ENCODE measurements at regions not wholly inside any gene's neighbourhood (a gene's known extent, or its start where the extent isn't known, plus 50 kb on each side); places are given as distances from the start of the nearest gene placed in this dataset.

- H3K9me3 ChIP-seq (ENCODE audit: low read depth), result no peaks in the 10 kb centered on the region
- H3K36me3 Mint-ChIP-seq, result peaks cover 23% of the 10 kb centered on the region
- H3K27ac Mint-ChIP-seq, result peak overlapping the region; percentile 82
- TF ChIP-seq EZH2phosphoT487 (IDR thresholded peaks at IDR 0.05), result no peak
- TF ChIP-seq EZH2 (IDR thresholded peaks at IDR 0.05), result no peak
- TF ChIP-seq CTCF (IDR thresholded peaks at IDR 0.05), result no peak
- H3K9me3 Mint-ChIP-seq, result no peaks in the 10 kb centered on the region
- DNase-seq (ENCODE audit: low spot score), result no peak
- H2AFZ ChIP-seq (replicated peaks), result no peak overlapping the region
- H3K4me1 ChIP-seq, result no peaks in the 10 kb centered on the region
- H3K4me3 ChIP-seq, result no peak overlapping the region
- no peaks in the 10 kb centered on the region for H3K79me2 ChIP-seq (ENCODE audit: low read depth)
- peaks cover 15% of the 10 kb centered on the region for H3K4me1 Mint-ChIP-seq
- no peak overlapping the region for H3K4me2 ChIP-seq
- H3K36me3 ChIP-seq, result no peaks in the 10 kb centered on the region
- no peaks in the 10 kb centered on the region for H3F3A ChIP-seq (ENCODE audit: low read depth)
- no peak overlapping the region for H3K4me3 Mint-ChIP-seq
- no peak overlapping the region for H3K9ac ChIP-seq
- peaks cover 12% of the 10 kb centered on the region for H3K27me3 ChIP-seq
- H4K20me1 ChIP-seq (ENCODE audit: low read depth), result peaks cover 3% of the 10 kb centered on the region
- H3K27me3 Mint-ChIP-seq (ENCODE audit: insufficient read depth, low read depth), result peaks cover 4% of the 10 kb centered on the region
- no peak overlapping the region for H3K27ac ChIP-seq
Observed at GRCh38 chr9:710951-711745, 130.3 kb upstream of the DMRT1 start.

DNA sequence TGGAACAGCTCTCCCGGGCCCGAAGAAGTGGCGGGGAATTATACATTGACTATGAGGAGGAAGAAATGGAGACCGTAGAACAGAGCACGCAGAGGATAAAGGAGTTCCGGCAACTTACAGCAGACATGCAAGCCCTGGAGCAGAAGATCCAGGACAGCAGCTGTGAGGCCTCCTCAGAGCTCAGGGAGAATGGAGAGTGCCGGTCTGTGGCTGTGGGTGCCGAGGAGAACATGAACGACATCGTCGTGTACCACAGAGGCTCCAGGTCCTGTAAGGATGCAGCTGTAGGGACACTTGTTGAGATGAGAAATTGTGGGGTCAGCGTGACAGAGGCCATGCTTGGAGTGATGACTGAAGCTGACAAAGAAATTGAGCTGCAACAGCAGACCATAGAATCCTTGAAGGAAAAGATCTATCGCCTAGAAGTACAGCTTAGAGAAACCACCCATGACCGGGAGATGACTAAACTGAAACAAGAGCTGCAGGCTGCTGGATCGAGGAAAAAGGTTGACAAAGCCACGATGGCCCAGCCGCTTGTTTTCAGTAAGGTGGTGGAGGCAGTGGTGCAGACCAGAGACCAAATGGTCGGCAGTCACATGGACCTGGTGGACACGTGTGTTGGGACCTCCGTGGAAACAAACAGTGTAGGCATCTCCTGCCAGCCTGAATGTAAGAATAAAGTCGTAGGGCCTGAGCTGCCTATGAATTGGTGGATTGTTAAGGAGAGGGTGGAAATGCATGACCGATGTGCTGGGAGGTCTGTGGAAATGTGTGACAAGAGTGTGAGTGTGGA lies 129.5 kb upstream of the DMRT1 start:
- Histone ChIP-seq H2AFZ (replicated peaks) (no peak overlapping the region), H3K9me3 (ENCODE audit: low read depth) (no peaks in the 10 kb centered on the region), H3K27me3 (peaks cover 4% of the 10 kb centered on the region), H4K20me1 (ENCODE audit: low read depth) (peaks cover 3% of the 10 kb centered on the region), H3K4me3 (no peak overlapping the region), H3K36me3 (no peaks in the 10 kb centered on the region), H3K4me1 (no peaks in the 10 kb centered on the region), H3K79me2 (ENCODE audit: low read depth) (no peaks in the 10 kb centered on the region), H3K4me2 (no peak overlapping the region), H3K9ac (no peak overlapping the region), H3K27ac (no peak overlapping the region), H3F3A (ENCODE audit: low read depth) (no peaks in the 10 kb centered on the region)
- Mint-ChIP-seq H3K4me3 (no peak overlapping the region), H3K9me3 (no peaks in the 10 kb centered on the region), H3K27ac (peak overlapping the region; percentile 82), H3K4me1 (peaks cover 10% of the 10 kb centered on the region), H3K27me3 (ENCODE audit: insufficient read depth, low read depth) (no peaks in the 10 kb centered on the region), H3K36me3 (peaks cover 23% of the 10 kb centered on the region)
- TF ChIP-seq CTCF (IDR thresholded peaks at IDR 0.05) (no peak), EZH2phosphoT487 (IDR thresholded peaks at IDR 0.05) (no peak), EZH2 (IDR thresholded peaks at IDR 0.05) (no peak)
- no peak for DNase-seq (ENCODE audit: low spot score)

GRCh38 chr9:712643-713042 lies 128.9 kb upstream of the DMRT1 start:
- Histone ChIP-seq H3K27ac (no peak overlapping the region), H2AFZ (replicated peaks) (no peak overlapping the region), H3K9me3 (ENCODE audit: low read depth) (no peaks in the 10 kb centered on the region), H3K36me3 (no peaks in the 10 kb centered on the region), H4K20me1 (ENCODE audit: low read depth) (peaks cover 3% of the 10 kb centered on the region), H3K4me2 (no peak overlapping the region), H3K79me2 (ENCODE audit: low read depth) (no peaks in the 10 kb centered on the region), H3K4me3 (no peak overlapping the region), H3K4me1 (no peaks in the 10 kb centered on the region), H3K9ac (no peak overlapping the region), H3K27me3 (no peaks in the 10 kb centered on the region), H3F3A (ENCODE audit: low read depth) (no peaks in the 10 kb centered on the region)
- TF ChIP-seq EZH2phosphoT487 (IDR thresholded peaks at IDR 0.05) (no peak), EZH2 (IDR thresholded peaks at IDR 0.05) (no peak), CTCF (IDR thresholded peaks at IDR 0.05) (no peak)
- H3K4me3 Mint-ChIP-seq, result no peak overlapping the region
- H3K27me3 Mint-ChIP-seq (ENCODE audit: insufficient read depth, low read depth), result no peaks in the 10 kb centered on the region
- H3K4me1 Mint-ChIP-seq, result peaks cover 10% of the 10 kb centered on the region
- H3K27ac Mint-ChIP-seq, result no peak overlapping the region
- no peak for DNase-seq (ENCODE audit: low spot score)
- no peaks in the 10 kb centered on the region for H3K9me3 Mint-ChIP-seq
- H3K36me3 Mint-ChIP-seq, result peaks cover 23% of the 10 kb centered on the region
